ENCODE measurements at regions not wholly inside any gene's neighbourhood (a gene's known extent, or its start where the extent isn't known, plus 50 kb on each side); places are given as distances from the start of the nearest gene placed in this dataset.

DNA sequence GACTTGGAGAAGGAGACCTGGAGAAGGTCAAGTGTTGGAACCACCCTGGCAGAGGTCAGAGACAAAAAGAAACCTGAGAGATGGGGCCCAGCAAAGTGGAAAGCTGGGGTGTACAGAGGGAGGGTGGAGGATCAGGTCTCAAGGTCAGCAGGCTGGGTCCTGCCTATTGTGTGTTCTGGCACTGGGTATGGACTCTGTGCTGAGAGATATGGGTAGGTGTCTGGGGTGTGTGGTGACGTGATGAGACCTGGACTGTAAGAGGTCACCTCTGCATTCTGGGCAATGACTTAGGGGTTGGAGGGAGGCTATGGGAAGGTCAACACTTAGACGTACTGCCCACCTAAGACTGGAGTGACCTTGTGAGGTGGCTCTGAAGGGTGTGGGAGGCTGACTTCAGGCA, 88.1 kb downstream of the SCGB2B2 start:
- DNase-seq = no peak
- Histone ChIP-seq H3K4me1 (no peaks in the 10 kb centered on the region), H3K9me3 (peaks cover 0 to 64% (median 5%) of the 10 kb centered on the region in 8 donors), H3K4me3 (no peak overlapping the region), H3K27me3 (replicated peaks in 1 of 7) (no peaks in the 10 kb centered on the region), H3K36me3 (no peaks in the 10 kb centered on the region), H3K27ac (no peak overlapping the region)
- TF ChIP-seq, protein P1, sequence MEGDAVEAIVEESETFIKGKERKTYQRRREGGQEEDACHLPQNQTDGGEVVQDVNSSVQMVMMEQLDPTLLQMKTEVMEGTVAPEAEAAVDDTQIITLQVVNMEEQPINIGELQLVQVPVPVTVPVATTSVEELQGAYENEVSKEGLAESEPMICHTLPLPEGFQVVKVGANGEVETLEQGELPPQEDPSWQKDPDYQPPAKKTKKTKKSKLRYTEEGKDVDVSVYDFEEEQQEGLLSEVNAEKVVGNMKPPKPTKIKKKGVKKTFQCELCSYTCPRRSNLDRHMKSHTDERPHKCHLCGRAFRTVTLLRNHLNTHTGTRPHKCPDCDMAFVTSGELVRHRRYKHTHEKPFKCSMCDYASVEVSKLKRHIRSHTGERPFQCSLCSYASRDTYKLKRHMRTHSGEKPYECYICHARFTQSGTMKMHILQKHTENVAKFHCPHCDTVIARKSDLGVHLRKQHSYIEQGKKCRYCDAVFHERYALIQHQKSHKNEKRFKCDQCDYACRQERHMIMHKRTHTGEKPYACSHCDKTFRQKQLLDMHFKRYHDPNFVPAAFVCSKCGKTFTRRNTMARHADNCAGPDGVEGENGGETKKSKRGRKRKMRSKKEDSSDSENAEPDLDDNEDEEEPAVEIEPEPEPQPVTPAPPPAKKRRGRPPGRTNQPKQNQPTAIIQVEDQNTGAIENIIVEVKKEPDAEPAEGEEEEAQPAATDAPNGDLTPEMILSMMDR (IDR thresholded peaks at IDR 0.05 in 8 of 11, conservative IDR thresholded peaks at IDR 0.05 in 3 of 11) = no peak
- no peak for TF ChIP-seq POLR2A (IDR thresholded peaks at IDR 0.05)
- WGBS, 5 donors = 71 to 97% (median 88%) methylated on average over 2 of the region's 2 CpGs
- intact Hi-C loops (cut with DNase I; ENCODE audit: low total_unique reads) = no loop called here

DNA sequence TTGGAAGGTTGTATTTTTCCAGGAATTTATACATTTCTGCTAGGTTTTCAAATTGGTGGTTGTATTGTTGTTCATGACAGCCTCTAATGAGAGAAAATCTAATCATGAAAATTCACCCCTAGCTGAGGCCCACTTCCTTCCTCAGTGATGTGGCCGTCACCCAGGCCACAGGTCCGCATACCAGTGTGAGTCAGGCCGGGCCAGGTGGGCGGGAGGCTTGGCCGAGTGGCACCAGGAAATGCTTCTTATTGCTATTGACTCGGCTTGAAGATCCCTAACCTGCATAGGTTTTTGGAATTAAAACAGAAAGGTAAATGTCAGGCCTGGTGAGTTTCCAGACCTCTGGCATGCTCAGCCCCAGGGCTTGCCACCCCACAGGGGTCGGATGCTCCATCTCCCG, 88.7 kb downstream of the SCGB2B2 start:
- Histone ChIP-seq H3K4me3 (no peak overlapping the region), H3K36me3 (no peaks in the 10 kb centered on the region), H3K27me3 (replicated peaks in 1 of 7) (no peaks in the 10 kb centered on the region), H3K9me3 (peaks cover 0 to 68% (median 7%) of the 10 kb centered on the region in 8 donors), H3K27ac (no peak overlapping the region), H3K4me1 (no peaks in the 10 kb centered on the region)
- intact Hi-C loops (cut with DNase I; ENCODE audit: low total_unique reads) = no loop called here
- no peak for DNase-seq
- WGBS, 5 donors = 51 to 75% (median 55%) methylated on average over 8 of the region's 8 CpGs
- TF ChIP-seq POLR2AphosphoS5 (IDR thresholded peaks at IDR 0.05) (no peak), POLR2A (IDR thresholded peaks at IDR 0.05) (no peak)
- TF ChIP-seq, protein P1 (IDR thresholded peaks at IDR 0.05 in 8 of 11, conservative IDR thresholded peaks at IDR 0.05 in 3 of 11) = no peak

DNA sequence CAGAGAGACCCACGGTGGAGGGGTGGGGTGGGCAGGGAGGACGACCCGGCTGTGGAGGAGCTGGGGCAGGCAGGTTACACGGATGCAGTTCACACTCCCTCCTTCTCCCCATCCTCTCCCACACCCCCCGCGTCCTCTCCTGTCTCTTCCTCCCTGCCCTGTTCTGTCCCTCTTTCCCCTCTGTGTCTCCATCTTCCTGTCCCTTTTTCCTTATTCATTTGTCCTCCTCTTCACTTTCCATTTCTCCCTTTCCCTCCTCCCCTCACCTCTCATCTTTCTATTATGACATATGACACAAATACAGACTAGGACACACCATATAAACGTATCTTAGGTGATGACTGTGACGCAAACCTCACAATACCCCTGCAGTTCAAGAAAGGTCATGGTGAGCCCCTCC, 96.6 kb downstream of the SCGB2B2 start:
- Histone ChIP-seq H3K9me3 (peaks cover 0 to 63% (median 5%) of the 10 kb centered on the region in 8 donors), H3K27ac (no peak overlapping the region), H3K4me3 (no peak overlapping the region), H3K4me1 (peaks cover 0 to 9% (median 0%) of the 10 kb centered on the region in 6 donors), H3K36me3 (no peaks in the 10 kb centered on the region), H3K27me3 (replicated peaks in 1 of 7) (peaks cover 0 to 17% (median 0%) of the 10 kb centered on the region in 7 donors)
- no peak for DNase-seq
- WGBS, 5 donors = 70 to 79% (median 72%) methylated on average over 6 to 8 of the region's 8 CpGs
- no peak for TF ChIP-seq POLR2A (IDR thresholded peaks at IDR 0.05)
- TF ChIP-seq POLR2AphosphoS5 (IDR thresholded peaks at IDR 0.05) = no peak
- TF ChIP-seq, protein P1 (IDR thresholded peaks at IDR 0.05 in 8 of 11, conservative IDR thresholded peaks at IDR 0.05 in 3 of 11) = no peak
- intact Hi-C loops (cut with DNase I; ENCODE audit: low total_unique reads) = no loop called here

DNA sequence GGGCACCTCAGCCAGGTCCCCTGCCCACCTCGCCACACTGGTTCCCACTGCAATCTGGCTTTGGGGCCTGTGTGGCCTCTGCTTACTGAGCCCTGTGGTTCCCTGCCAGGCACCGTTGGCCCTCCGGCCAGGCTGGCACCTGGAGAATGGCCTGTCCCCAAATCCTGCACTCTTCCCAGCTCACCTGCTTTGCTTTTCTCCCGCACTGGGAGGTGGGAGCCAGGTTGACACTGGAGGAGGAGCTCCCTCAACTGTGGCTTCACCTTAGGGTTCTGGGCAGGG, 97.0 kb downstream of the SCGB2B2 start:
- DNase-seq = no peak
- peaks cover 0 to 9% (median 0%) of the 10 kb centered on the region in 6 donors for H3K4me1 ChIP-seq
- H3K27ac ChIP-seq = no peak overlapping the region
- H3K4me3 ChIP-seq = no peak overlapping the region
- peaks cover 0 to 17% (median 0%) of the 10 kb centered on the region in 7 donors for H3K27me3 ChIP-seq (replicated peaks in 1 of 7)
- H3K9me3 ChIP-seq = peaks cover 0 to 67% (median 8%) of the 10 kb centered on the region in 8 donors
- intact Hi-C loops (cut with DNase I; ENCODE audit: low total_unique reads) = no loop called here
- TF ChIP-seq POLR2AphosphoS5 (IDR thresholded peaks at IDR 0.05) (no peak), POLR2A (IDR thresholded peaks at IDR 0.05) (no peak)
- TF ChIP-seq, protein P1 (IDR thresholded peaks at IDR 0.05 in 8 of 11, conservative IDR thresholded peaks at IDR 0.05 in 3 of 11) = no peak
- 80 to 97% (median 91%) methylated on average over 3 to 4 of the region's 4 CpGs for WGBS, 5 donors
- no peaks in the 10 kb centered on the region for H3K36me3 ChIP-seq
